ENCODE measurements at regions not wholly inside any gene's neighbourhood (a gene's known extent, or its start where the extent isn't known, plus 50 kb on each side); places are given as distances from the start of the nearest gene placed in this dataset.

- TF ChIP-seq POLR2A (IDR thresholded peaks at IDR 0.05): no peak
- no peak for TF ChIP-seq CTCF (IDR thresholded peaks at IDR 0.05)
- no peak overlapping the region for H3K4me3 ChIP-seq
- no peak overlapping the region for H3K27ac ChIP-seq
- no peaks in the 10 kb centered on the region for H3K4me1 ChIP-seq
- H3K36me3 ChIP-seq: no peaks in the 10 kb centered on the region
- no peaks in the 10 kb centered on the region for H3K9me3 ChIP-seq
- no peaks in the 10 kb centered on the region for H3K27me3 ChIP-seq
- DNase-seq: no peak
Observed at GRCh38 chr3:83251490-83251889, 1490.0 kb upstream of the GBE1 start.

- TF ChIP-seq POLR2A (IDR thresholded peaks at IDR 0.05) (no peak), CTCF (IDR thresholded peaks at IDR 0.05) (no peak)
- Histone ChIP-seq H3K27ac (no peak overlapping the region), H3K4me1 (no peaks in the 10 kb centered on the region), H3K36me3 (no peaks in the 10 kb centered on the region), H3K4me3 (no peak overlapping the region), H3K27me3 (no peaks in the 10 kb centered on the region), H3K9me3 (no peaks in the 10 kb centered on the region)
- no peak for DNase-seq
Observed at GRCh38 chr3:83250613-83251012, 1489.2 kb upstream of the GBE1 start.

- TF ChIP-seq CTCF (IDR thresholded peaks at IDR 0.05): no peak
- no peak for TF ChIP-seq POLR2A (IDR thresholded peaks at IDR 0.05)
- Histone ChIP-seq H3K9me3 (no peaks in the 10 kb centered on the region), H3K27me3 (no peaks in the 10 kb centered on the region), H3K36me3 (no peaks in the 10 kb centered on the region), H3K4me3 (no peak overlapping the region), H3K4me1 (no peaks in the 10 kb centered on the region), H3K27ac (no peak overlapping the region)
- DNase-seq: no peak
Observed at GRCh38 chr3:83248454-83248853, 1487.0 kb upstream of the GBE1 start.

GRCh38 chr3:83235180-83235814 is 1473.9 kb upstream of the GBE1 start:
- no peak overlapping the region for H3K4me3 ChIP-seq
- no peaks in the 10 kb centered on the region for H3K36me3 ChIP-seq
- no peak for TF ChIP-seq CTCF (IDR thresholded peaks at IDR 0.05)
- H3K27me3 ChIP-seq: no peaks in the 10 kb centered on the region
- no peaks in the 10 kb centered on the region for H3K4me1 ChIP-seq
- H3K9me3 ChIP-seq: no peaks in the 10 kb centered on the region
- no peak for DNase-seq
- H3K27ac ChIP-seq: no peak overlapping the region

- no peak for TF ChIP-seq CTCF (IDR thresholded peaks at IDR 0.05)
- TF ChIP-seq POLR2A (IDR thresholded peaks at IDR 0.05): no peak
- Histone ChIP-seq H3K4me3 (no peak overlapping the region), H3K27me3 (no peaks in the 10 kb centered on the region), H3K27ac (no peak overlapping the region), H3K9me3 (no peaks in the 10 kb centered on the region), H3K4me1 (no peaks in the 10 kb centered on the region), H3K36me3 (no peaks in the 10 kb centered on the region)
- no peak for DNase-seq
Observed at GRCh38 chr3:83233715-83234114, 1472.3 kb upstream of the GBE1 start.

GRCh38 chr3:83230841-83231240 is 1469.4 kb upstream of the GBE1 start:
- Histone ChIP-seq H3K4me3 (no peak overlapping the region), H3K36me3 (no peaks in the 10 kb centered on the region), H3K9me3 (no peaks in the 10 kb centered on the region), H3K4me1 (no peaks in the 10 kb centered on the region), H3K27me3 (no peaks in the 10 kb centered on the region), H3K27ac (no peak overlapping the region)
- no peak for TF ChIP-seq POLR2A (IDR thresholded peaks at IDR 0.05)
- no peak for TF ChIP-seq CTCF (IDR thresholded peaks at IDR 0.05)
- no peak for DNase-seq

All from Peyer's patch (tissue), 4 donors.